SK-N-SH treated with all-trans-retinoic acid at 6 μM for 48 hours (cell line): ENCODE measurements at regions not wholly inside any gene's neighbourhood (a gene's known extent, or its start where the extent isn't known, plus 50 kb on each side); places are given as distances from the start of the nearest gene placed in this dataset.

Experiments
- ATAC-seq: fragments of 200-7000 bp; cut with Tn5 transposase; 3 replicates; pipeline ENCODE4 v1.9.1; 2020; ENCODE audit warnings: mild to moderate bottlenecking, moderate library complexity
- ARNTL ChIP-seq: fragments of 450-650 bp; formaldehyde crosslinking; IDR thresholded peaks from 2 replicates; pipeline ENCODE4 v1.5.0; 2020; ENCODE audit warnings: low read depth, mild to moderate bottlenecking, moderate library complexity, borderline replicate concordance
- CSDC2 ChIP-seq: fragments of 250-450 bp; sonication (Bioruptor Pico); IDR thresholded peaks from 2 replicates; pipeline ENCODE4 v1.5.0; 2020; ENCODE audit warnings: mild to moderate bottlenecking, moderate library complexity
- GLIS3 ChIP-seq: fragments of 250-450 bp; sonication (Bioruptor Pico); IDR thresholded peaks from 2 replicates; pipeline ENCODE4 v1.5.0; 2020; ENCODE audit warnings: mild to moderate bottlenecking, moderate library complexity
- ISL1 ChIP-seq: fragments of 250-450 bp; sonication (Bioruptor Pico); IDR thresholded peaks from 2 replicates; pipeline ENCODE4 v2.1.2; 2022; ENCODE audit warnings: mild to moderate bottlenecking, moderate library complexity
- OSR1 ChIP-seq: fragments of 250-450 bp; sonication (Bioruptor Pico); IDR thresholded peaks from 2 replicates; pipeline ENCODE4 v1.8.0; 2022; ENCODE audit warnings: moderate library complexity, mild to moderate bottlenecking, inconsistent platforms
- PPARA ChIP-seq: fragments of 250-450 bp; sonication (Bioruptor Pico); IDR thresholded peaks from 2 replicates; pipeline ENCODE4 v1.5.0; 2020; ENCODE audit warnings: mild to moderate bottlenecking, borderline replicate concordance
- RARB ChIP-seq: fragments of 250-450 bp; sonication (Bioruptor Pico); IDR thresholded peaks from 2 replicates; pipeline ENCODE4 v1.8.0; 2021; ENCODE audit warnings: mild to moderate bottlenecking, moderate library complexity
- SNAI2 ChIP-seq: fragments of 250-450 bp; sonication (Bioruptor Pico); IDR thresholded peaks from 2 replicates; pipeline ENCODE4 v1.5.0; 2020; ENCODE audit warnings: mild to moderate bottlenecking, moderate library complexity
- TCF4 ChIP-seq: fragments of 250-450 bp; sonication (Bioruptor Pico); IDR thresholded peaks from 2 replicates; pipeline ENCODE4 v1.8.0; 2021; ENCODE audit warnings: mild to moderate bottlenecking, moderate library complexity, borderline replicate concordance
- TOX ChIP-seq: fragments of 250-450 bp; sonication (Bioruptor Pico); IDR thresholded peaks from 2 replicates; pipeline ENCODE4 v1.8.0; 2021; ENCODE audit warnings: mild to moderate bottlenecking, moderate library complexity, borderline replicate concordance
- ZC3H10 ChIP-seq: fragments of 250-450 bp; sonication (Bioruptor Pico); IDR thresholded peaks from 2 replicates; pipeline ENCODE4 v1.5.1; 2021; ENCODE audit warnings: mild to moderate bottlenecking, moderate library complexity
- ZFP3 ChIP-seq: fragments of 250-450 bp; sonication (Bioruptor Pico); IDR thresholded peaks from 2 replicates; pipeline ENCODE4 v1.5.0; 2020; ENCODE audit warnings: mild to moderate bottlenecking, moderate library complexity
- ZFP30 ChIP-seq: fragments of 450-650 bp; formaldehyde crosslinking; IDR thresholded peaks from 2 replicates; pipeline ENCODE4 v1.5.0; 2022; ENCODE audit warnings: mild to moderate bottlenecking, moderate library complexity
- ZNF565 ChIP-seq: fragments of 450-650 bp; formaldehyde crosslinking; conservative IDR thresholded peaks from 2 replicates; pipeline ENCODE4 v1.5.0; 2020; ENCODE audit warnings: low read depth, mild to moderate bottlenecking, moderate library complexity
- ZNF8 ChIP-seq: fragments of 450-650 bp; formaldehyde crosslinking; IDR thresholded peaks from 2 replicates; pipeline ENCODE4 v1.5.0; 2020; ENCODE audit warnings: mild to moderate bottlenecking, moderate library complexity
- TF ChIP-seq, protein P1 (sequence below): fragments of 250-450 bp; sonication (Bioruptor Pico); IDR thresholded peaks from 2 replicates; pipeline ENCODE4 v1.5.0; 2020; ENCODE audit warnings: mild to moderate bottlenecking, moderate library complexity
- TF ChIP-seq, protein P2 (sequence below): fragments of 250-450 bp; sonication (Bioruptor Pico); IDR thresholded peaks from 2 replicates; pipeline ENCODE4 v1.5.1; 2020; ENCODE audit warnings: low read depth, mild to moderate bottlenecking, moderate library complexity
- TF ChIP-seq, protein P3 (sequence below): fragments of 250-450 bp; sonication (Bioruptor Pico); IDR thresholded peaks from 2 replicates; pipeline ENCODE4 v1.8.0; 2020; ENCODE audit warnings: mild to moderate bottlenecking, moderate library complexity, borderline replicate concordance

DNA sequence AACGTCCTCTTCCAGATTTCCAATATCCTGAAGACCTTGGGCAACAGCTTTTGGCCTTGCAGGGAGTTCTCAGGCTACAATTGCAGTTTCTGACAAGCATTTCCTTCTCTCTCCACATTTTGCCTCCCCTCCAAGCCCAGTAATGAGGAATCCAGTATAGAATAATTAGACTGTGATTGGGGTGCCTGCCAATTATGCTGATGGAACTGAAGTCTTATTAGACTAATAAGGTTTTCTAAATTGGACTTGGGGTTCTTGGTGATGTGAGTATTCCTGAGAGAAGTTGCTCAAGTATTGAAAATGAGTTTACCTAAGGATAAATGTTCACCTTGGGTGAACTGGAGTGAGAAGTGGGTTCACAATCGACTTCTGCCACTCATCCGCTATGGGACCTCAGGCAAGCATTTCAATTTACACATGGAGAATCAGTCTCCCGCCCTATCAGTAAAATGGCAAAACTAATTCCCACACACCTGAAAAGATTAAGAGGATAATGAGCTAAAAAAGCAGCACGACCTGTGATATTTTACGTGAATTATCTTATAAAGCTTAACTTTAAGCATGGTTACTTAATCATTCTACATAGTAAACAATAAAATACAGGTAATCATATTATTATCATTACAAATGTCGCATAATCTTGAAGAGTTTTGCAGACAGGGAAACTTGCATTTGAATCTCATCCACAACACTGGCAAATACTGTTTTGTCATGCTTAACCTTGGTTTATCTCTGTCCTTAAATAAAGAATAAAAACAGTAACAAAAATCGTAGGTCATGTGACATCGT lies 628.0 kb downstream of the TMEM114 start:
- TF ChIP-seq, protein P1, sequence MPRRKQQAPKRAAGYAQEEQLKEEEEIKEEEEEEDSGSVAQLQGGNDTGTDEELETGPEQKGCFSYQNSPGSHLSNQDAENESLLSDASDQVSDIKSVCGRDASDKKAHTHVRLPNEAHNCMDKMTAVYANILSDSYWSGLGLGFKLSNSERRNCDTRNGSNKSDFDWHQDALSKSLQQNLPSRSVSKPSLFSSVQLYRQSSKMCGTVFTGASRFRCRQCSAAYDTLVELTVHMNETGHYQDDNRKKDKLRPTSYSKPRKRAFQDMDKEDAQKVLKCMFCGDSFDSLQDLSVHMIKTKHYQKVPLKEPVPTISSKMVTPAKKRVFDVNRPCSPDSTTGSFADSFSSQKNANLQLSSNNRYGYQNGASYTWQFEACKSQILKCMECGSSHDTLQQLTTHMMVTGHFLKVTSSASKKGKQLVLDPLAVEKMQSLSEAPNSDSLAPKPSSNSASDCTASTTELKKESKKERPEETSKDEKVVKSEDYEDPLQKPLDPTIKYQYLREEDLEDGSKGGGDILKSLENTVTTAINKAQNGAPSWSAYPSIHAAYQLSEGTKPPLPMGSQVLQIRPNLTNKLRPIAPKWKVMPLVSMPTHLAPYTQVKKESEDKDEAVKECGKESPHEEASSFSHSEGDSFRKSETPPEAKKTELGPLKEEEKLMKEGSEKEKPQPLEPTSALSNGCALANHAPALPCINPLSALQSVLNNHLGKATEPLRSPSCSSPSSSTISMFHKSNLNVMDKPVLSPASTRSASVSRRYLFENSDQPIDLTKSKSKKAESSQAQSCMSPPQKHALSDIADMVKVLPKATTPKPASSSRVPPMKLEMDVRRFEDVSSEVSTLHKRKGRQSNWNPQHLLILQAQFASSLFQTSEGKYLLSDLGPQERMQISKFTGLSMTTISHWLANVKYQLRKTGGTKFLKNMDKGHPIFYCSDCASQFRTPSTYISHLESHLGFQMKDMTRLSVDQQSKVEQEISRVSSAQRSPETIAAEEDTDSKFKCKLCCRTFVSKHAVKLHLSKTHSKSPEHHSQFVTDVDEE, result no peak
- TF ChIP-seq ZNF565, result no peak
- TF ChIP-seq, protein P2, sequence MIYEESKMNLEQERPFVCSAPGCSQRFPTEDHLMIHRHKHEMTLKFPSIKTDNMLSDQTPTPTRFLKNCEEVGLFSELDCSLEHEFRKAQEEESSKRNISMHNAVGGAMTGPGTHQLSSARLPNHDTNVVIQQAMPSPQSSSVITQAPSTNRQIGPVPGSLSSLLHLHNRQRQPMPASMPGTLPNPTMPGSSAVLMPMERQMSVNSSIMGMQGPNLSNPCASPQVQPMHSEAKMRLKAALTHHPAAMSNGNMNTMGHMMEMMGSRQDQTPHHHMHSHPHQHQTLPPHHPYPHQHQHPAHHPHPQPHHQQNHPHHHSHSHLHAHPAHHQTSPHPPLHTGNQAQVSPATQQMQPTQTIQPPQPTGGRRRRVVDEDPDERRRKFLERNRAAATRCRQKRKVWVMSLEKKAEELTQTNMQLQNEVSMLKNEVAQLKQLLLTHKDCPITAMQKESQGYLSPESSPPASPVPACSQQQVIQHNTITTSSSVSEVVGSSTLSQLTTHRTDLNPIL (CRISPR knock-in tag), result no peak
- no peak for TF ChIP-seq RARB
- TF ChIP-seq ZC3H10 (CRISPR knock-in tag), result no peak
- TF ChIP-seq PPARA (CRISPR knock-in tag), result no peak
- TF ChIP-seq, protein P3, sequence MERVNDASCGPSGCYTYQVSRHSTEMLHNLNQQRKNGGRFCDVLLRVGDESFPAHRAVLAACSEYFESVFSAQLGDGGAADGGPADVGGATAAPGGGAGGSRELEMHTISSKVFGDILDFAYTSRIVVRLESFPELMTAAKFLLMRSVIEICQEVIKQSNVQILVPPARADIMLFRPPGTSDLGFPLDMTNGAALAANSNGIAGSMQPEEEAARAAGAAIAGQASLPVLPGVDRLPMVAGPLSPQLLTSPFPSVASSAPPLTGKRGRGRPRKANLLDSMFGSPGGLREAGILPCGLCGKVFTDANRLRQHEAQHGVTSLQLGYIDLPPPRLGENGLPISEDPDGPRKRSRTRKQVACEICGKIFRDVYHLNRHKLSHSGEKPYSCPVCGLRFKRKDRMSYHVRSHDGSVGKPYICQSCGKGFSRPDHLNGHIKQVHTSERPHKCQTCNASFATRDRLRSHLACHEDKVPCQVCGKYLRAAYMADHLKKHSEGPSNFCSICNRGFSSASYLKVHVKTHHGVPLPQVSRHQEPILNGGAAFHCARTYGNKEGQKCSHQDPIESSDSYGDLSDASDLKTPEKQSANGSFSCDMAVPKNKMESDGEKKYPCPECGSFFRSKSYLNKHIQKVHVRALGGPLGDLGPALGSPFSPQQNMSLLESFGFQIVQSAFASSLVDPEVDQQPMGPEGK (CRISPR knock-in tag), result no peak
- no peak for TF ChIP-seq ZFP30 (CRISPR knock-in tag)
- TF ChIP-seq TOX (CRISPR knock-in tag), result no peak
- no peak for TF ChIP-seq TCF4
- TF ChIP-seq OSR1, result no peak
- TF ChIP-seq ARNTL (CRISPR knock-in tag), result no peak
- TF ChIP-seq SNAI2, result no peak

DNA sequence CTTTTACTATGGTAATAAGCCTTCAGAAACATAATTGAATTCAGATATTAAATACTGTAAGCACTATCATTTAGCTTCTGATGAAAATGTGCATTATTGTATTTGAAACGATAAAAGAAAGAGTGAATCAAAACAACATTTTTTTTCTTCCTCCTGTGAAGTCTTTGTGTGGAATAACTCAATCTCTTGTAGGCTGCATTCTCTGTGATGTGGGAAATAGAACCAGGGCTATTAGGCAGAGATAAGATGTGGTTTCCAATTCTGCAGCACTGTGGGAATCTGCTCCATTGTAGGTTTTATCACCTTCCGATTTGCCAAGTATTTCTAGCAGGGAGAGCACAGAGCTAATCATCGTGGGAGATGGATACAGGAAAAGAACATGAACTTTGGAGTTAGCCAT lies 624.5 kb downstream of the RBFOX1 start:
- ATAC-seq, result no peak
- TF ChIP-seq SNAI2 (no peak), CSDC2 (CRISPR knock-in tag) (no peak), ZFP30 (CRISPR knock-in tag) (no peak)
- TF ChIP-seq, all 23 proteins: peak for 0

More for the DNA sequence above, 628.0 kb downstream of the TMEM114 start:
- ATAC-seq, result no peak

DNA sequence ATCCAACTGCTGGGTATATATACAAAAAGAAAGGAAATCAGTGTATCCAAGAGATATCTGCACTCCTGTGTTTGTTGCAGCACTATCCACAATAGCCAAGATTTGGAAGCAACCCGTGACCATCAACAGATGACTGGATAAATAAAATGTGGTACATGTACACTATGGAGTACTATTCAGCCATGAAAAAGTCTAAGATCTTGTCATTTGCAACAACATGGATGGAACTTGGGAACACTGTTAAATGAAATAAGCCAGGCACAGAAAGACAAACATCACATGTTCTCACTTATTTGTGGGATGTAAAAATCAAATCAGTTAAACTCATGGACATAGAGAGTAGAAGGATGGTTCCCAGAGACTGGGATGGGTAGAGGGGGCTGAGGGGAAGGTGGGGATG lies 620.7 kb downstream of the RBFOX1 start:
- ATAC-seq, result no peak
- TF ChIP-seq ISL1 (CRISPR knock-in tag), result no peak
- TF ChIP-seq, protein P2 (CRISPR knock-in tag), result no peak
- TF ChIP-seq ZC3H10 (CRISPR knock-in tag), result no peak
- TF ChIP-seq TOX (CRISPR knock-in tag), result no peak
- TF ChIP-seq, protein P1, result no peak
- TF ChIP-seq SNAI2, result no peak
- TF ChIP-seq GLIS3 (CRISPR knock-in tag), result no peak
- no peak for TF ChIP-seq ARNTL (CRISPR knock-in tag)

DNA sequence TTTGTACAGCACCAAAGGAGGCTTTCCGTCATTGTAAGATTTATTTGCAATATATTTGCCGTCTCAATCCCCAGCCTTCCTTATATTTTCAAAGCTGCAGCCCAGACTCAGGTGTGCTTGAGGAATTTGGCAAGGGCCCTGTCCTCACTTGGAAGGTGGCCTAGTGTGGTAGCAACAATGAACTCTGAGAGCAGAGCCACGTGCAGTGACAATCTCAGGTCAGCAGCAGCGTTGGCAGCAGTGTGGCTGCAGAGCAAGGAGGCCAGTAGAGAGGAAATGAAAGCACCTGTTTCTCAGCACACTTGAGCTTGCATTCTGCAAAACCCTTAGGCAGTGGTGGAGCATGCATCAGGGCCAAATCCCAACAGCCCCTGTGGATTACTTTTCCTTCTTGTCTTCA lies 613.5 kb downstream of the RBFOX1 start:
- TF ChIP-seq, protein P3 (CRISPR knock-in tag), result no peak
- TF ChIP-seq SNAI2 (no peak), ISL1 (CRISPR knock-in tag) (no peak), ZNF8 (CRISPR knock-in tag) (no peak), TOX (CRISPR knock-in tag) (no peak), ZFP3 (no peak)
- TF ChIP-seq, protein P2 (CRISPR knock-in tag), result no peak
- ATAC-seq, result no peak
